ENCODE measurements at regions not wholly inside any gene's neighbourhood (a gene's known extent, or its start where the extent isn't known, plus 50 kb on each side); places are given as distances from the start of the nearest gene placed in this dataset.

- peak; percentile 5 for DNase-seq
Observed at GRCh38 chr13:65656740-65657329, 1573.3 kb downstream of the PCDH9 start.

DNA sequence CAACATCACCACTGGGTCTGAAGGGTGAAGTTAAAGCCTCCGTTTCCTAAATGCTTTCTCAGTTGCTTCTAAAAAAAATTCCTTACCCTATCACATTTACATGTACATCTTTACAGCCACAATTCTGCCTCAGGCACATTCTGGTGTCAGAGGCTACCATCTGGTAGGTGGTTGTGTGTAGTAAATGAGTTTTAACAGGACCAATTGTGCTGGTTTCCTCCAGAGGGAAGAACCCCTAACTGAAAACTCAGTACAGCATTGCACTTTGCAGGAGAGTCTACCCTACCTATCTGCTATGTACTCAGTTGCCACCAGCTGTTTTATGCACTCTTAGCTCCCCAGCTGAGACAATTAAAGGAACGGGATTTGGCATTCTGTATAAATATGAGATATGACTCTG is 1576.5 kb downstream of the PCDH9 start:
- DNase-seq = peak; percentile 55

- DNase-seq = no peak
Observed at GRCh38 chr13:65650321-65650720, 1579.8 kb downstream of the PCDH9 start.

DNA sequence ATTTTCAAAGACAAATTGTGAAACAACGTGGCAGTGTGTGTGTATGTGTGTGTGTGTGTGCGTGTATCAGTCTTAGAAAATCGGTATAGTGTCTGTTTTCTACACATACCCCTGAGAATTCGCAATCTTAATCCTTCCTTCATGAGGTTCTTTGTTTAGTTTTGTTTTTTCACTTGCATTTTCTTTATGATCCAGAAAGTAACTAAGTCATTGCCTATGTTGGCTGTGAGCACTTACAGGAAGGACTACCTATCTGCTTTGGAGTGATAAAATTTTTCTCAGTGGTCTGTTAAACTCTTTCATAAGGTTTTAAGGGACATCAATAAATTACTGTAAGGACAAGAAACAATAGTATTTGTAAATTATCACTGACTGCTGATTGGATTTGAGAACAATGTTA is 1587.1 kb downstream of the PCDH9 start:
- DNase-seq = no peak

DNA sequence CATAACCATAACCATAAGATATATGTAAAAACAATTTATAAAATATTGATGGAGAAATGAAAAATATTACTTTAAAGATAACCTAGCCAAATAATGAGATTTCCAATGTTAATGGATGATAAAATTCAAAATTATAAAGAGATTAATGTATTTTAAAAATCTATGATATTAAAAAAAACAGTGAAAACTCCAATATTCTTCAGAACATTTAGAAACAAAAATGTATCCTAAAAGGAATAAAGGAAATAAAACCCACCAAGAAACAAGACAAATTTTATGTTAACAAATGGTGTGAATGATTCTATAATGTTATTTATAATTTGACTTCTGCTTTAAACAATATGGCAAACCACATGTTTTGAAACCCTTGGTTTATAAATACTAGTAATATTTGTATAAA is 1587.8 kb downstream of the PCDH9 start:
- DNase-seq = no peak

GRCh38 chr13:65638572-65639168 is 1591.5 kb downstream of the PCDH9 start:
- peak; percentile 56 for DNase-seq

DNA sequence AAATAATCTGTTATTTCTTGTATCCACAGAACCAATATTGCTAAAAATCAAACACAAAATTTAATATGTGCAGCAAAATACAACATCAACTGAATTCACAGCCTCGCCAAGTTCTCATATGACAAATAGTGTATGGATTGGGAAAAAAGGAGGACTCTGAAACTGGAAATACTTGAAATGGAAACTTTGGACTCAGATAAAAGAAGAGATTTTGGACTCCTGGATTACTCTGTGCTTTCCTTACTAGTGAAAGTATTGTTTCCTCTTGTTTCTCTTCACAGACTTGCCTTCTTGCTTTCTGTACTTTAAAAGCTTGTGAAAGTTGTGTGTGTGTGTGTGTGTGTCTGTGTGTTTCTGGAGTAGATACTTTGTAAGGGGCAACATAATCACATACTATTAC is 1596.3 kb downstream of the PCDH9 start:
- no peak for DNase-seq

- DNase-seq = peak; percentile 1
Observed at GRCh38 chr13:65631078-65631477, 1599.1 kb downstream of the PCDH9 start.

DNA sequence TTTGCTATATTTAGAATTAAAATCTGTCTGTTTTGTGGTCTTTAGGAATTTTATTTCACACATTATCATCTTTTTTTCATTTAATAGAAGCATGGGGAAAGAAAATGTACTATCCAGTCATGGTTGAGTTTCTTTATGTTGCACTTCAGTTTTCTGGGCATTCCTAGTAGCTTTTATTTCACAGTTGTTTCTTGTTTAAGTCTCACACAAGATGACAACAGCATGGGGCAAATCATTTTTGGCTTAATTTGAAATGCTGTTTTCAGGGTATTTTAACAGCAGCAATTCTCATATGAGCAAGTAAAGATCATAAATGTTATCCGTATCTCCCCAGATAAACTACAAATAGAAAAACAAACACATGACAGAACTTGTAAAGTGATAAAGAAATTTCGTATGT is 1600.2 kb downstream of the PCDH9 start:
- no peak for DNase-seq

GRCh38 chr13:65623148-65623547 is 1607.0 kb downstream of the PCDH9 start:
- DNase-seq = no peak

DNA sequence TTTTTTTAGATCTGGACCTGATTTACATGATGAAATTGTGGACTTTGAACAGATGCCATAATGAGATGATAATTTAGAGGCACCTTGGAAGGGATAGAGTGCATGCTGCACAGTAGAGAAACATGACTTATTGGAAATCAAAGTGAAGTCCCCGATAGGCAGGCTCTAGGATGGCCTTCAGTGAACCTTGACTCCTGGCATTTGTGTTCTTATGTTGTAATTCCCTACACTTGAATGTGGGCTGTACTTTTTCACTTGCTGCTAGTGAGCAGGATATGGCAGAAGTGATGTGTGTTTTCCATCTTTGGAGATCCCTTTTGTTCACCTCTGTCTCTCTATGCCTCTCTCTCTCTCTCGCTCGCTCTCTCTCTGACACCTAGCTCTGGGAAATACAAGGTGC is 1614.6 kb downstream of the PCDH9 start:
- no peak for DNase-seq

GRCh38 chr13:65613004-65613403 is 1617.1 kb downstream of the PCDH9 start:
- DNase-seq = no peak

DNA sequence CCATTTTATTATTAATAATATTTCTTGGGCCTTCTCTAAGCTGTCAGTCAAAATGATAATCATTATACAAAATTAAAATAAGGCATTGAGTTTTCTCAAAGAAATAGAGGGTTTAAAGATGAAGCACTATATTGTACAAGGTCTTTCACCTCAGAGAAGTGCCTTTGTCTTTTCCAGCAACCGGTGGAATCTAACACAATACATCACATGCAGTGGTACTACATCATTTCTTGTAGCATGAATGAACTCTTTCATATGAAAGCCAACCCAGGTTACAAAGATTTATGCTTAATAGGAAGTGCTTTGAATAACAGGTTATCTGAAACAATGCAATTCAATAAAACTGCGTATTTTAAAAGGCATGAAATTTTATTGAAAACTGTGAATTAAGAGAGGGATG is 1620.8 kb downstream of the PCDH9 start:
- no peak for DNase-seq

GRCh38 chr13:65606622-65607021 is 1623.5 kb downstream of the PCDH9 start:
- peak; percentile 63 for DNase-seq

DNA sequence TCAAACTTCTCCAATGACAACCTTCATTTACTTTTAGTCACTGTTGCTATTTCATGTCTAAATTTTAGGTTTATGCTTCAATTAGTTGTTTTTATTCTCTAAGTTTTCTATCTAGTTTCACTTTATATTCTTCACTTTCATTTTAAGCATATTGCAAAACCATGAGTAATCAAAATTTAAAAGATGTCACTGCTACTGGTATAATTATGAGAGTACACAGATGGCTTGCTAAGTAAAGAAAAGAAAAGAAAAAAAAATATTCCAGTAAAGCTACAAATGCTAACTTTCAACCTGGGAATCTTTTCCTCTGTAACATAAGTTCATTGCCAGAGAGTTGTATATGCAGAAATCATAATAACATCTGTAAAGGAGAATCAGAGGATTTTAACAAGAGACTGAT is 1624.7 kb downstream of the PCDH9 start:
- DNase-seq = no peak

DNA sequence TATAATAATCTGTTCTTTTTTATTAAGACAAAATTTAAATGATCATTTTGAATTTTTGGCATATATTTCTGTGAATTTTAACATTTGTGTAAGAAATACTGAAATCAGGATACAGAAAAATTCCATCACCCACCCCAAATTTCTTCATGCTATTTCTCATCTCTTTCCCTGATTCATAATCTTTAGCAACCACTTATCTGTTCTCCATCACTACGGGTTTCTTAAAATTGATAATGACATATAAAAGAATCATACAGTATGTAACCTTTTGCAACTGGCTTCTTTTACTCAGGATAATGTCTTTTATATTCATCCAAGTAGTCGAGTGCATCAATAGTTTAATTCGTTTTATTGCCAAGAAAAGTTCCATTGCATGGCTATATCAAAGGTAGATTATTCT is 1627.0 kb downstream of the PCDH9 start:
- DNase-seq = no peak

GRCh38 chr13:65601855-65602254 is 1628.3 kb downstream of the PCDH9 start:
- no peak for DNase-seq

DNA sequence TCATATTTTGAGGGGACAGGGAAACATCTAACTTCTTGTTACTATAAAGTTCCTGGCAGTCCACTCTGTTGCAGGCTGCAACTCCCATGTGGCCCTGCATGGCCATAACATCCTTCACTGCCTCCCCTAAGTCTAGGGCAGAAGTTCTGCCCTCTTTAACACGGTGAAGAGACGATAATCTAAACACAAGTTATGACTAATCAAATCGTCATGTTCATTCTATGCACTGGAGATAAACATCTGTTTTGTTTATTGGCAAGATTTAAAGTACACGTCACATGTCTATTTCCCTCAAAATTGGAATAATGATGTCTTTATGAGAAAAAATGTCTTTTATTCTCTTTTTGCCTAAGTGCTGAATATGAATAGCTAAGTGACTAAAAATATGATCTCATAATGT is 1629.4 kb downstream of the PCDH9 start:
- peak; percentile 81 for DNase-seq

DNA sequence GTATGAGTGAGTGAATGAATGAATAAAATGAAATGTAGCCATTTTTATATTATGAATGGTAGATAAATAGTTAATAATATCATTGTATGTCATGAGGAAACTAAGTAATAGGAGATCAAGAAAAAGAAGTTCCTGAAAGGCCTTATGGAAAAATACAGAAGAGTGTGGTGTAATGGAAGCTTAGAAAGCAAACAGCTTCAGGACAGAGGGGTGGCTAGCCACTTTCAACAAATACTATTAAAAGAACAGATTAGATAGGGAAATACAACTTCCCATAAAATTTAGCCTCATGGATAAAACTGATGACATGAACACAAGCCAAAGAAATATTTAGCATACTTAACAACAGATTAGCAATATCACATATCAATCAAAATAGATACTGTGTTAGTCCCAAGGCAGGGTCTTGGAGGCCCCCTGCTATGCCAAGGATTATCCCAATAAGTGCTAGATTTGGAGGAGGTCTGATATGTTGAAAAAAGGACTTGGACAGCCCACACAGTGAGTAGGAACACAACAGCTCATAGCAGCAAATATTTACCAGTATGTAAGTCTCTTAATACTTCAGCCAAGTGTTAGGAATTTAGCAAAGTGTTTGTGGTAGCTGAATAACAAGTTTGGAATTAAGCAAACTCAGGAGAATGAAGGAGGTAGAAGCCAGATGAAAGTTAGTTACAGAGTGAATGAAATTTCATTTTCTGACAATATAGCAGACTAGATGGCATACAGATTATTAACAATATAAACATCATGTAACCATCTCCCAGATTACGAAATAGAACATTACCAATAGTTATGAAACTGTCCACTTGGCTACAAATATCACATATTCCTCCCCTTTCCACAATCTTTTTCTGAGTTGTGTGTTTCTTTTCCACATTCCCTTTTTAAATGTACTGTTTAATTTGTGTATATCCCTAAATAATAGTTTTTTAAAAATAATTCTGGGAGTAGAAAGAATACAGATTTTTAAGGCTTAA is 1632.0 kb downstream of the PCDH9 start:
- peak; percentile 82 for DNase-seq

DNA sequence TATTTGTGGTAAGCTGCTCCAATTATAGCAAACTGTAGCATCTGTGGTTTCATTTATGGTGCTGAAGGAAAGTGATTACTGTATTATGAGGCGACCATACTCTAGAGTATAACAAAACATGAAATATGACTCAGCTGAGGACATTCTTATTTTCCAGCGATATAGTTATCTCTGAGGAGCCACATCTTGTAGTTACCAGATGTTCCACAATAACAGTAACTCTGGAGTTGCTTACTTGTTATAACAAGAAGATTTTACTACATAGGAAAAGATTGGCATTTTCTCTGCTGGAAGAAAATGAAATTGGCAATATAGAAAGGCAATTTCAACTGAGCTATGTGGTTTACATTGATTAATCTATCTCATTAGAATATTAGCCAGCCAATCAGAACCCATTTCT is 1634.2 kb downstream of the PCDH9 start:
- DNase-seq = peak; percentile 32

DNA sequence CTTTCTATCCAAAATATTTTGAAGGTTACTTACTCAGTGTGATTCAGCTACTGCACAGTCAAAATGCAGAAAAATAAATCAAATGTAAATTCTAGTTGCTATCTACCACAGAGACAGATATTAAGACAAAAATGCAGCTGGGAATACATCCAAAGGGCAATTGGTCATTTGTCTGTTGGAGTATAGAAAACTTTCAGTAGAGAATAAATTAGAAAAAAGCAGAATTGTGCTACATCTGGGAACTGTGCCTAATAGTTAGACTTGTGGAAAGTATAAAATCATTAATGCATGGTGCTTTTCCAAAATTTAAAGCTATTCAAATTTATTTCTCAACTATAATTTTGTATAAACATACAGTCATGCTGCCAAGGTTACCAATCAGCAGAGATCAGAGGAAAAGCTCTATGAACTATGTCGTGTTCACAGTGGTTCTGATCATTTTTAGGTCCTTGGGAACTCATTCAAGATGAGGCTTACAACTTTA is 1635.8 kb downstream of the PCDH9 start:
- peak; percentile 77 for DNase-seq

- no peak for DNase-seq
Observed at GRCh38 chr13:65593298-65593874, 1636.8 kb downstream of the PCDH9 start.

DNA sequence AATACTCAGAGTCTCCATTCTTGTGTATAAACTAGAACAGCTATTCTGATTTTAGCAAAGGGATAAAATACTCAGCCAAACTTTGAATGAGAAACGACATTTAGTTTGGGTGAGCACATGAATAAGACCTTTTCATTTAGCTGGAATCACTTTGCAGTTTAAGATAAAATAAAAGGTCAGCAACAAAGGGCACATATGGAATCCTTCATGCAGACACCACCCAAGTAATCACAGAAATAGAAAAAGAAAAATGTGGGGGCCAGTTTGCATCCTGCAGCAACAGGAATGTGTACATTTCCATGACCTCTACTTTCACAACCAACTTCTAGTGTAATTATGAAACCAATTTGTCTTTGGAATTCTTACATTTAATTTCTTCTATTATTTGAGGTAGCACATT is 1637.4 kb downstream of the PCDH9 start:
- DNase-seq = peak; percentile 34
